ENCODE measurements at regions not wholly inside any gene's neighbourhood (a gene's known extent, or its start where the extent isn't known, plus 50 kb on each side); places are given as distances from the start of the nearest gene placed in this dataset.

GRCh38 chr5:21171038-21171437 is 1183.0 kb upstream of the CDH18 start:
- H3K4me1 ChIP-seq (ENCODE audit: control insufficient read depth, insufficient read depth, low read length) = no peaks in the 10 kb centered on the region
- CTCF ChIA-PET = no interaction called here
- intact Hi-C loops (cut with micrococcal nuclease; ENCODE audit: unreplicated experiment) = no loop called here
- no peak overlapping the region for H2AFZ ChIP-seq (ENCODE audit: control insufficient read depth, low read depth, low read length)
- H3K79me2 ChIP-seq (ENCODE audit: control insufficient read depth, insufficient read depth, low read length) = no peaks in the 10 kb centered on the region
- SMC1A ChIA-PET (ENCODE audit: uncharacterized antibody, unreplicated experiment) = no interaction called here
- BruUV-seq (replicated peaks) = no TSS peak
- H3K36me3 ChIP-seq (ENCODE audit: control insufficient read depth in 2 of 2, insufficient read depth in 2 of 2, low read length in 1 of 2) = no peaks in the 10 kb centered on the region
- FAIRE-seq = no peak
- no peak overlapping the region for H3K4me3 ChIP-seq
- in situ Hi-C loops (cut with MboI) = no loop called here
- no peaks in the 10 kb centered on the region for H3K27me3 ChIP-seq (replicated peaks in 1 of 2; ENCODE audit: control insufficient read depth in 2 of 2, insufficient read depth in 2 of 2, low read length in 1 of 2)
- H3K27ac ChIP-seq (ENCODE audit: control insufficient read depth, insufficient read depth) = no peak overlapping the region
- DNase-seq (ENCODE audit: low read depth, low spot score) = no peak
- ATAC-seq = no peak
- no peaks in the 10 kb centered on the region for H4K20me1 ChIP-seq (ENCODE audit: control insufficient read depth, insufficient read depth)
- no peaks in the 10 kb centered on the region for H3K9me3 ChIP-seq (replicated peaks; ENCODE audit: control insufficient read depth, insufficient read depth, low read length)
- TF ChIP-seq MTA2 (IDR thresholded peaks at IDR 0.05; ENCODE audit: low read depth) (no peak), STAT1 (conservative IDR thresholded peaks at IDR 0.05) (no peak)
- RAD21 ChIA-PET (ENCODE audit: unreplicated experiment) = no interaction called here
- no peak overlapping the region for H3K4me2 ChIP-seq (ENCODE audit: control insufficient read depth, insufficient read depth)
- POLR2A ChIA-PET = no interaction called here
- H3K9ac ChIP-seq (ENCODE audit: control insufficient read depth, insufficient read depth, low read length) = no peak overlapping the region

GRCh38 chr5:21168557-21168956 is 1180.6 kb upstream of the CDH18 start:
- no TSS peak for BruUV-seq (replicated peaks)

More at GRCh38 chr5:21168557-21168956, 1180.6 kb upstream of the CDH18 start:
- ATAC-seq = no peak
- ChIA-PET RAD21 (ENCODE audit: unreplicated experiment) (no interaction called here), POLR2A (no interaction called here), SMC1A (ENCODE audit: uncharacterized antibody, unreplicated experiment) (no interaction called here), CTCF (no interaction called here)
- intact Hi-C loops (cut with micrococcal nuclease; ENCODE audit: unreplicated experiment) (no loop called here), in situ Hi-C loops (cut with MboI) (no loop called here)
- Histone ChIP-seq H3K36me3 (ENCODE audit: control insufficient read depth in 2 of 2, insufficient read depth in 2 of 2, low read length in 1 of 2) (no peaks in the 10 kb centered on the region), H3K4me1 (ENCODE audit: control insufficient read depth, insufficient read depth, low read length) (no peaks in the 10 kb centered on the region), H3K27me3 (replicated peaks in 1 of 2; ENCODE audit: control insufficient read depth in 2 of 2, insufficient read depth in 2 of 2, low read length in 1 of 2) (no peaks in the 10 kb centered on the region), H3K9me3 (replicated peaks; ENCODE audit: control insufficient read depth, insufficient read depth, low read length) (no peaks in the 10 kb centered on the region), H3K9ac (ENCODE audit: control insufficient read depth, insufficient read depth, low read length) (no peak overlapping the region), H3K4me3 (no peak overlapping the region), H3K79me2 (ENCODE audit: control insufficient read depth, insufficient read depth, low read length) (no peaks in the 10 kb centered on the region), H4K20me1 (ENCODE audit: control insufficient read depth, insufficient read depth) (no peaks in the 10 kb centered on the region), H3K27ac (ENCODE audit: control insufficient read depth, insufficient read depth) (no peak overlapping the region), H2AFZ (ENCODE audit: control insufficient read depth, low read depth, low read length) (no peak overlapping the region), H3K4me2 (ENCODE audit: control insufficient read depth, insufficient read depth) (no peak overlapping the region)
- DNase-seq (ENCODE audit: low read depth, low spot score) = no peak
- FAIRE-seq = no peak
- 30% methylated on average over 2 of the region's 2 CpGs for WGBS (ENCODE audit: insufficient coverage, insufficient replicate concordance, low lambda C conversion rate, missing lambda C conversion rate)
- TF ChIP-seq ESRRA (IDR thresholded peaks at IDR 0.05; ENCODE audit: low read length) = no peak
- no peak for TF ChIP-seq CREM (IDR thresholded peaks at IDR 0.05; ENCODE audit: low read depth)
- no peak for TF ChIP-seq CBX3 (IDR thresholded peaks at IDR 0.05; ENCODE audit: borderline replicate concordance, low read depth)
- TF ChIP-seq POLR2A (IDR thresholded peaks at IDR 0.05; ENCODE audit: low read depth, low read length) = no peak
- no peak for TF ChIP-seq SMAD1 (IDR thresholded peaks at IDR 0.05; ENCODE audit: low read depth, partially characterized antibody)
- TF ChIP-seq SMC3 (IDR thresholded peaks at IDR 0.05; ENCODE audit: borderline replicate concordance, low read length) = no peak
- no peak for TF ChIP-seq ZNF384 (IDR thresholded peaks at IDR 0.05; ENCODE audit: borderline replicate concordance, low read depth, low read length)
- no peak for TF ChIP-seq MTA3 (IDR thresholded peaks at IDR 0.05; ENCODE audit: borderline replicate concordance, low read length)
- no peak for TF ChIP-seq JUNB (IDR thresholded peaks at IDR 0.05)
- TF ChIP-seq BRCA1 (IDR thresholded peaks at IDR 0.05; ENCODE audit: low read depth, low read length) = no peak

Measured in GM12878 (cell line).